NT2/D1 (cell line): ENCODE measurements at regions not wholly inside any gene's neighbourhood (a gene's known extent, or its start where the extent isn't known, plus 50 kb on each side); places are given as distances from the start of the nearest gene placed in this dataset.

Experiments
- SUZ12 ChIP-seq: IDR thresholded peaks from 2 replicates; pipeline ENCODE4 v1.6.1; 2011; ENCODE audit not compliant: insufficient read length, insufficient read depth; ENCODE audit errors: extremely low read depth
- YY1 ChIP-seq: IDR thresholded peaks from 2 replicates; pipeline ENCODE4 v1.6.1; 2011; ENCODE audit not compliant: insufficient read length, insufficient read depth
- ZNF274 ChIP-seq: IDR thresholded peaks from 2 replicates; pipeline ENCODE4 v1.6.1; 2011; ENCODE audit warnings: mild to moderate bottlenecking, low read depth, low read length

GRCh38 chr11:95364324-95365295, 133.6 kb upstream of the SESN3 start:
- TF ChIP-seq ZNF274: no peak
- TF ChIP-seq SUZ12: no peak
- TF ChIP-seq YY1: no peak
